HG02763 (cell line): ENCODE measurements at regions not wholly inside any gene's neighbourhood (a gene's known extent, or its start where the extent isn't known, plus 50 kb on each side); places are given as distances from the start of the nearest gene placed in this dataset.
"Not testable (repeated sequence)": the region's sequence is repeated elsewhere in the genome, so short reads cannot be mapped to it uniquely, and the experiment has no call there.

Experiments
- ATAC-seq: cut with Tn5 transposase; IDR thresholded peaks from one replicate; pipeline ENCODE4 v1.9.1; 2021; ENCODE audit warnings: mild to moderate bottlenecking, moderate library complexity; ENCODE audit not compliant: unreplicated experiment

DNA sequence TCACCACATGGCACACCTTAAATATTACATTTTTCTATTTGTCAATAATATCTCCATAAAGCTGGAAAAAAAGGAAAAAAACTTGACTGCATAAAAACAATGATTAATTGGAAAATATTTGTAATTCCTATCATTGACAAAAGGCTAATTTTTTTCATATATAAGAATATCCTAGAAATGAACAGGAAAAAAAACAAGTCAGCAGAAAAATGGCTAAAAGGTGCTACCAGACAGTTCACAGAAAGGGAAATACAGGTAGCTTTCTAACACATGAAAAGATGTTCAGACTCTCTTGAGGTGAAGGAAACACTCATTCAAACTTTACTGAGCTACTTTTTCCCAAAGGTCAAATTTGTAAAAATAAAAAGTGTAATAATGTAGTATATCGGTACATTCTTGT lies 104.1 kb upstream of the SCAF8 start:
- no peak for ATAC-seq

DNA sequence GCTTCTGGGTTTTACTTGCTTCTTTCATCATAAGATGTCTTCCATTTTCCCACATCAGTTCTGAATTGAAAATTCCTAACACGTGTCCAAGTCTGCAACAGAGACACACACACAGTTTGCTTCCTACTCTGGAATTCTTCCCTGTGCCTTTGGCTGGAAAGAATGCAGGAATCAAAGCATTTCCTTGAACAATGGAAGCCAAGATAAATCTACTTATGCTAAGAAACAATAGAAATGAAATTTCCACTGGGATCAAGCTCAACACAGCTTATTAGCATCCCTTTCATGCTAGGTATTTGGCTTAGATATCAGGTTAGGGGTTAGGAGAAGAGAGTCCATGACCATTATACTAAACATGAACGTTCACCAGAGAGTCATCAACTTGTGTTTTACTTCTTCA lies 101.1 kb upstream of the SCAF8 start:
- ATAC-seq, result no peak

- no peak for ATAC-seq
These were observed 95.8 kb upstream of the SCAF8 start for GRCh38 chr6:154637392-154637791.

GRCh38 chr6:154638369-154638768 lies 94.8 kb upstream of the SCAF8 start:
- no peak for ATAC-seq

DNA sequence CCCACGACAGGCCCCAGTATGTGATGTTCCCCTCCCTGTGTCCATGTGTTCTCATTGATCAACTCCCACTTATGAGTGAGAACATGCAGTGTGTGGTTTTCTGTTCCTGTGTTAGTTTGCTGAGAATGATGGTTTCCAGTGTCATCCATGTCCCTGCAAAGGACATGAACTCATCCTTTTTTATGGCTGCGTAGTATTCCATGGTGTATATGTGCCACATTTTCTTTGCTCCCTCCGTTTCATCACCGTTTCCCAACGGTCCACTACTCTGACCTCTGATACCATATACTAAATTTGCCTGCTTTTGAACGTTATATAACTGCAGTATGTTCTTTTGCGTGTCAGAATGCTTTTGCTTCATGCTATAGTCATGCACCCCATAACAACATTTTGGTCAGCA lies 94.0 kb upstream of the SCAF8 start:
- ATAC-seq, result not testable (repeated sequence)

GRCh38 chr6:154648188-154648887 lies 84.9 kb upstream of the SCAF8 start:
- ATAC-seq, result no peak

- no peak for ATAC-seq
These were observed 84.4 kb upstream of the SCAF8 start for GRCh38 chr6:154648888-154649205.

- ATAC-seq, result no peak
These were observed 83.5 kb upstream of the SCAF8 start for GRCh38 chr6:154649721-154650120.

- ATAC-seq, result no peak
These were observed 82.9 kb upstream of the SCAF8 start for GRCh38 chr6:154650351-154650750.

GRCh38 chr6:154651656-154652055 lies 81.6 kb upstream of the SCAF8 start:
- ATAC-seq, result no peak

DNA sequence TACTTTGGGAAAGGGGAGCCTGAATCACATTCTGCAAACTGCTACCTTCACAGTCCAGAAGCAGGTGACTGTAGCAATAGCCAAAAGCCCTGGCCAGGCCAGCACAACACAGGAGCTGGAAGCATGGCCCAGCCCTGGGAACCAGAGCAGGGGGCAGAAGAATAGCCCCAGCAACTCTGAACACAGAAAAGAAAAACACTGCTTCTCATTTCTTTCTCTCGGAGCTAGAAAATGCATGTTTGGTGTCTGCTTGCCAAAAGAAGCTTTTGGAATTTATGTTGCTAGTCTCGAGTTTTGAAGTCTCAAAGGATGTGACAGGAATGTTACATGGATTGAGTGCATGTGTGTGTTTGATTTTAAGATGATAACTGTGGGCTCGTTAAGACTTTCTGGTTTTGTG lies 79.8 kb upstream of the SCAF8 start:
- ATAC-seq, result no peak

DNA sequence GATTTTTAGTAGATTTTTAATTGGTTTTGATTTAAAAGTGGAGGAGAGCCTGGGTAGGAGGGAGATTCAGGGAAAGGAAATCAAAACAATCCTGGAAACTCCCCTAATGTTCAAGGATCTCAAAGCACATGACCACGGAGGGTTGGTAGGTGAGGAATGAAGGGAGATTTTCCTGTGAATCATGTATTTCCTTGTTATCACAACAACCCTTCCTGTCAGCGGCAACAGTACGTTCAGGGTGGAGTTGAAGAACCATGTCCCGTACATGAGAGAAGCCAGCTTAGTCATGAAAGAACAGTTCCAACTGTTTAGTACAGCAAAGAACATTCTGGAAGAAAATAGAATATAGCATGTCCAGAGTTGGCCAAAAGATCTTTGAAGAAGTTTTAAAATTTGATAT lies 79.4 kb upstream of the SCAF8 start:
- ATAC-seq, result no peak

DNA sequence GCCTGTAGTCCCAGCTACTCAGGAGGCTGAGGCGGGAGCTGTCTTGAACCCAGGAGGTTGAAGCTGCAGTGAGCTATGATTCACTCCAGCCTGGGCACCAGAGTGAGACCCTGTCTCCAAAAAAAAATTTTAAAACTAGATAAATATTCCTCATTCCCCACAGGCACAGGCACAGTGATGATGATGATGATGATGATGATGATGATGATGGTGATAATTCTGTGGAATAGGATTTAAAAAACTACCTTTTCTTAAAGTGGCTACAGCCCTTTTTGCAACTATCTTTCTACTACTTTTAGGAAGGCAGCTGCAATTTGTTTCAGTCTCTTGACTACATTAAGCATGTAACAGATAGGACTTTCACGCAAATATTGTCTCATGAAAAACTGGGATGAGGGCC lies 76.6 kb upstream of the SCAF8 start:
- no peak for ATAC-seq

DNA sequence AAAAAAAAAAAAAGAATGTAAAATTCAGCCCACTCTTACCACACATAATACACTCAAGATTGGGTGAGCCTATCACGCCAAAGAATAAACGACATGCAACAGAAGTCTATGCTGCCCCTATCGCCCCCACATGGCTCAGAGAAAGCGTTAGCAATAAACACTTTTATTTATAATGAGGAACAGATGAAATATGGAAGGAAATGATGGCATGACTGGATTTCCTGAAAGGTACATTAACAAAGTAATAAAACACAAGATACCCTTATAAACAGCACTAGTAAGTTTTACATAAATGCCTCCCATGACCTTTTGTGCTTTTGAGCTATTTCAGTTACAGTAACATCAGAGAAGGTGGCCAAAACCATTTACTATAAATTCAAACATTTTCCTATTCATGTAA lies 71.4 kb upstream of the SCAF8 start:
- no peak for ATAC-seq

GRCh38 chr6:154664287-154664686 lies 68.9 kb upstream of the SCAF8 start:
- no peak for ATAC-seq

GRCh38 chr6:154668156-154668555 lies 65.1 kb upstream of the SCAF8 start:
- no peak for ATAC-seq

DNA sequence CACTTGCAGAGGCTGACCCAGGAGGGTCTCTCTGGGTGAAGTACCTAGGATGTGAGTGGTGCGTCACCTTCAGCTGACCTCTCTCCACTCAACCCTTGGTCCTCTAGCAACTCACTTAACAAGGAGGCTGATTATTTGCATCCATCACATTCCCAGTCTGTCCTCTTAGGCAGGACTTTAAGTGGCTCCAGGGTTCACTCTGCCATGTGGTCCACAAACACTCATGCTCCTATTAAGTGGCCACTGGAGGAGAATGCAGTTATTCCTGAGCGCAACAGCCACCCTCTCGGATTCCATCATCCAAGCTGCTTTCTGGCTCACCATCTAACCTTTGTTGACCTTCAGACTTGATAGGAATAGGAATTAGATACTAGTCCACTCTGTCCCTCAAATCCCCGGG lies 61.1 kb upstream of the SCAF8 start:
- ATAC-seq, result no peak

DNA sequence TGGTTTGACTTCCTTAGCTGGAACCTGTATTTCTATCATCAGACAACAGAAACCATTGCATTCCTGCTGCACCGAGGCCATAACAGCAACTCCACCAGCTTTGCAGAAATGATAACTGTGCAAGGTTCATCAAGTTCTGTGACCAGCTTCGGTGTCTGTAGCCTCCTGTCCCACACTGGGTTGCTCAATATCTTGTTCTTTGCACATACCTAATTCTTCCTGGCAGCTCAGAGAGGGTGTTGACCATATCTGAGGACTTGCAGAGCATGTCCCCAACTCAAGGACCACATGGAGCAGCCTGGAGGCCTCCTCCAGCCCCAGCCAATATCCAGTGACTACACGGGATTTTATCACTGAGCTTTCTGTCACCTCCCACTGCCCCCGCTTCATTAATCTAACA lies 59.3 kb upstream of the SCAF8 start:
- ATAC-seq, result no peak

- peak; percentile 99 for ATAC-seq
These were observed 57.6 kb upstream of the SCAF8 start for GRCh38 chr6:154675602-154676088.

DNA sequence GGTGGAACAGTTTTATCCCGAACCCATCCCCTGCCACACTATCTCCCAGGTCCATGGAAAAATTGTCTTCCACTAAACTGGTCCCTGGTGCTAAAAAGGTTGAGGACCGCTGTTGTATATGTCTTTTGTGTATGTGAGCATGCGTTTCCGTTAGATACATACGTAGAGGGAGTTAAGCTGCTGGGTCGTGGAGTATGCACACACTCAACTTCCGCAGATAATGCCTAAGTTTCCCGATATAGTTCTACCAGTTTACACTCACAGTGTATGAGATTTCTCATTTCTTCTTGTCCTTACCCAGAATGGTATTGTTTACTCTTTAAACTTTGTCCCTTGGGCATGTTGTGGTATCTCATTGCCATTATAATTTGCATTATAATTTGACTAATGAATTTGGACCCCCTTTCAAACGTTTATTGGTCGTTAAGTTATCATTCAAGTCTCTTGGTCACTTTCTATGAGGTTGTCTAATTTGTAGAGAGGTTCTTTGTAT lies 50.5 kb upstream of the SCAF8 start:
- ATAC-seq, result no peak
